HepG2 (cell line): ENCODE measurements at regions not wholly inside any gene's neighbourhood (a gene's known extent, or its start where the extent isn't known, plus 50 kb on each side); places are given as distances from the start of the nearest gene placed in this dataset.

ENCODE experiments used
- ATAC-seq: fragments of 200-7000 bp; cut with Tn5 transposase; 3 replicates; pipeline ENCODE4 v1.9.1; 2020; ENCODE audit warnings: mild to moderate bottlenecking, moderate library complexity
- BruUV-seq: library from RNA; stranded (reverse); fragments of 400-500 nt; replicated peaks from 2 replicates; lab custom pipeline; 2021; lab: Mats Ljungman, UMichigan
- CTCF ChIA-PET: fragments of 300-600 bp; formaldehyde crosslinking; extraction: SDS; loops from one replicate; lab custom pipeline; 2021; ENCODE audit warnings: low total read pairs, inconsistent platforms, low intra/inter-chr PET ratio; lab: Yijun Ruan, JAX
- POLR2A ChIA-PET: fragments of 350-600 bp; sonication (Branson Sonifier 250); formaldehyde crosslinking; loops from one replicate; lab custom pipeline; 2020; ENCODE audit warnings: antibody characterized with exemption, inconsistent platforms; lab: Yijun Ruan, JAX
- DNase-seq: peaks from one replicate; pipeline ENCODE4 v3.0.0-alpha.2; 2015; ENCODE audit warnings: low spot score
- FAIRE-seq: peaks from 3 replicates; lab custom pipeline; 2011; peaks lifted over from hg19 to GRCh38; lab: Jason Lieb, UNC
- H2AFZ ChIP-seq: one replicate; pipeline ENCODE4 v1.6.1; 2011; ENCODE audit warnings: low read length, inconsistent platforms
- H3K27ac ChIP-seq: fragments of 300-600 bp; 3 replicates; pipeline ENCODE4 v1.8.0; 2011; ENCODE audit warnings: mixed run types, mild to moderate bottlenecking, mixed read lengths, low read length, inconsistent platforms; ENCODE audit not compliant: insufficient read depth; ENCODE audit errors: extremely low read length
- H3K27me3 ChIP-seq, 2 experiments: fragments of 200-600 bp in 1 of 2; 2 replicates in 1 of 2; 3 replicates in 1 of 2; pipeline versions ENCODE4 v1.6.0 to v1.8.0; 2011; ENCODE audit warnings: low read length in 2 of 2, mild to moderate bottlenecking in 2 of 2, moderate library complexity in 2 of 2, inconsistent platforms in 1 of 2; ENCODE audit not compliant: insufficient read depth in 2 of 2, control insufficient read depth in 1 of 2
- H3K36me3 ChIP-seq, 2 experiments: fragments of 200-600 bp in 1 of 2; replicated peaks in 1 of 2; 2 replicates in 1 of 2; 3 replicates in 1 of 2; pipeline versions ENCODE4 v1.5.1 to v1.8.0; 2011; ENCODE audit warnings: low read length in 2 of 2, inconsistent platforms in 1 of 2; ENCODE audit not compliant: insufficient read depth in 2 of 2, control insufficient read depth in 1 of 2
- H3K4me1 ChIP-seq: 2 replicates; pipeline ENCODE4 v1.5.1; 2012; ENCODE audit warnings: low read length, inconsistent platforms; ENCODE audit not compliant: insufficient read depth
- H3K4me2 ChIP-seq: 2 replicates; pipeline ENCODE4 v1.6.0; 2011; ENCODE audit warnings: low read depth, low read length, inconsistent platforms
- H3K4me3 ChIP-seq, 3 experiments: fragments of 200-600 bp in 1 of 3; sonication (generic), shearing (Covaris generic) in 1 of 3; replicated peaks in 1 of 3; 2 replicates each; pipeline ENCODE4 v1.5.1; 2011 to 2016; ENCODE audit warnings: low read length in 3 of 3, inconsistent platforms in 2 of 3, low read depth in 2 of 3, mild to moderate bottlenecking in 2 of 3, control low read depth in 1 of 3, mixed read lengths in 1 of 3; ENCODE audit not compliant: insufficient read depth in 1 of 3
- H3K79me2 ChIP-seq: one replicate; pipeline ENCODE4 v1.6.1; 2011; ENCODE audit warnings: low read length, inconsistent platforms; ENCODE audit not compliant: insufficient read depth
- H3K9ac ChIP-seq: 2 replicates; pipeline ENCODE4 v1.6.0; 2011; ENCODE audit warnings: mild to moderate bottlenecking, low read depth, low read length, inconsistent platforms; ENCODE audit not compliant: insufficient read depth
- H3K9me3 ChIP-seq: 2 replicates; pipeline ENCODE4 v1.5.1; 2012; ENCODE audit warnings: mild to moderate bottlenecking, low read length
- H4K20me1 ChIP-seq: 2 replicates; pipeline ENCODE4 v1.6.0; 2011; ENCODE audit warnings: inconsistent platforms, mild to moderate bottlenecking, low read length, moderate library complexity; ENCODE audit not compliant: insufficient read depth
- ERF ChIP-seq: IDR thresholded peaks from 2 replicates; pipeline ENCODE4 v1.6.1; 2018; ENCODE audit warnings: missing biosample characterization, missing genetic modification reagents
- HNF4A ChIP-seq: sonication (generic); formaldehyde crosslinking; IDR thresholded peaks from 2 replicates; pipeline ENCODE4 v1.4.0; 2020; ENCODE audit warnings: missing genetic modification reagents
- NFE2L1 ChIP-seq: sonication (generic); formaldehyde crosslinking; IDR thresholded peaks from 2 replicates; pipeline ENCODE4 v1.4.0; 2020; ENCODE audit warnings: missing genetic modification reagents, mild to moderate bottlenecking, borderline replicate concordance
- REXO4 ChIP-seq: sonication (generic); formaldehyde crosslinking; IDR thresholded peaks from 2 replicates; pipeline ENCODE4 v1.8.0; 2022; ENCODE audit warnings: missing genetic modification reagents, mild to moderate bottlenecking, borderline replicate concordance
- ZNF296 ChIP-seq: sonication (generic); formaldehyde crosslinking; conservative IDR thresholded peaks from 2 replicates; pipeline ENCODE4 v1.5.0; 2020; ENCODE audit warnings: mild to moderate bottlenecking, missing genetic modification reagents
- ZNF816 ChIP-seq: sonication (generic); formaldehyde crosslinking; IDR thresholded peaks from 2 replicates; pipeline ENCODE4 v1.8.0; 2022; ENCODE audit warnings: missing genetic modification reagents, mild to moderate bottlenecking, borderline replicate concordance
- WGBS: methylation state at CpG from one replicate; pipeline ENCODE4 v1.1.6; 2017; ENCODE audit warnings: low lambda C conversion rate; 5-methylcytosine and 5-hydroxymethylcytosine counted together
- in situ Hi-C: cut with HindIII; loops from 2 replicates; pipeline ENCODE4 v1.10.0; 2017; ENCODE audit warnings: low pct_unique_long_range_greater_than_20kb; ENCODE audit not compliant: extremely low pct_ligation_motif_present
- intact Hi-C: fragments of 100-400 bp; cut with micrococcal nuclease; formaldehyde crosslinking; loops from one replicate; pipeline ENCODE4 v1.10.0; 2022; ENCODE audit not compliant: unreplicated experiment
- TF ChIP-seq, protein P1 (sequence below): sonication (generic); formaldehyde crosslinking; IDR thresholded peaks from 2 replicates; pipeline ENCODE4 v1.4.0; 2020; ENCODE audit warnings: mild to moderate bottlenecking, missing genetic modification reagents
- TF ChIP-seq, protein P2 (sequence below): sonication (generic); formaldehyde crosslinking; IDR thresholded peaks from 2 replicates; pipeline ENCODE4 v1.8.1; 2023; ENCODE audit warnings: mild to moderate bottlenecking, missing genetic modification reagents

DNA sequence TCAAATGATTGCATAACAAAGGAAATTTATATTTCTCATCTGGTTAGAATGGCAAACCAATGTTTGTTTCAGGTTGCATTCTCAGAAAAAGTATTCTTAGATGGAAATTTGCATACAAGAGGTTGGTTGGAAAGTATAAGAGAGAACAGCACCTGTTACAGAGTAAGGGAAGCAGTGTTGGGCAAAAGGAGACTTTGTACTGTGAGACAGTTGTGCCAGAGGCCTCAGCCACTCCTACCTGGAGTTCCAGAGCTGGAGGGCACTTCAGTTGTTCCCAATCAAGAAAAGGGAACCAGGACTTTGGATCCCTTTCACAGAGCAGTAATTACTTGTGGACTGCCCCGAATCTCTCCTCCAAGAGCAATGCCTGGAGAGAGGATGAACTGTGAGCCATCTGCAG, 81.8 kb downstream of the SPRY2 start:
- no peaks in the 10 kb centered on the region for H3K4me1 ChIP-seq
- in situ Hi-C loops = no loop called here
- H3K4me3 ChIP-seq = no peak overlapping the region

DNA sequence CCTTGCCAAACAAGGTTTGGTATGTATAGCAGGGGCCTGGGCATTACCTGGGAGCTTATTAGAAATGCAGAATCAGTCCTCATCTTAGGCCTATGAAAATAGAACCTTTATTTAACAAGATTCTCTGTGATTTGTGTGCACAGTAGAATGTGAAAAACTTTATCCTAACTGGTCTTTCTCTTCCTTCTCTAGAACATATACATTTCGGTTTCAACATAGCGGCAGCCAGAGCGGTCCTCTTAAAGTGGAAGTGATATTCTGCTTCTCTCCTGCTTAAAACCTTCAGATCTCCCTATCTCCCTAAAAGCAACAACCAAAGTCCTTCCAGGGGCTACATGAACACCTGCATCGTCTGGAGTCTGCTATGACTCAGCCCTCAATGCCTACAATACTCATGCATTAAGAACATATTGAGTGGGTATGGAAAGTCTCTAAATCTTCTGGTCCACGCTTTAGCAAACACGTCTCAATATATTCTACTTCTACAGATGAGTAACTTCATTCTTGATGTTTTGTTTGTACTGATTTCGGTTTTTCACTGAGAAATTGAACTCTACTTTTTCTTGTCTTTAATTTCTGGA, 84.5 kb downstream of the SPRY2 start:
- Histone ChIP-seq H3K36me3 (no peaks in the 10 kb centered on the region), H3K27me3 (no peaks in the 10 kb centered on the region), H3K79me2 (no peaks in the 10 kb centered on the region), H3K4me1 (no peaks in the 10 kb centered on the region), H2AFZ (no peak overlapping the region), H3K9me3 (no peaks in the 10 kb centered on the region)
- FAIRE-seq (no peak), DNase-seq (no peak), ATAC-seq (no peak)
- intact Hi-C loops (no loop called here), in situ Hi-C loops (no loop called here)
- CTCF ChIA-PET = no interaction called here
- no TSS peak for BruUV-seq
- 50% methylated on average over 7 of the region's 7 CpGs for WGBS
- TF ChIP-seq ERF = no peak
- TF ChIP-seq, protein P1, sequence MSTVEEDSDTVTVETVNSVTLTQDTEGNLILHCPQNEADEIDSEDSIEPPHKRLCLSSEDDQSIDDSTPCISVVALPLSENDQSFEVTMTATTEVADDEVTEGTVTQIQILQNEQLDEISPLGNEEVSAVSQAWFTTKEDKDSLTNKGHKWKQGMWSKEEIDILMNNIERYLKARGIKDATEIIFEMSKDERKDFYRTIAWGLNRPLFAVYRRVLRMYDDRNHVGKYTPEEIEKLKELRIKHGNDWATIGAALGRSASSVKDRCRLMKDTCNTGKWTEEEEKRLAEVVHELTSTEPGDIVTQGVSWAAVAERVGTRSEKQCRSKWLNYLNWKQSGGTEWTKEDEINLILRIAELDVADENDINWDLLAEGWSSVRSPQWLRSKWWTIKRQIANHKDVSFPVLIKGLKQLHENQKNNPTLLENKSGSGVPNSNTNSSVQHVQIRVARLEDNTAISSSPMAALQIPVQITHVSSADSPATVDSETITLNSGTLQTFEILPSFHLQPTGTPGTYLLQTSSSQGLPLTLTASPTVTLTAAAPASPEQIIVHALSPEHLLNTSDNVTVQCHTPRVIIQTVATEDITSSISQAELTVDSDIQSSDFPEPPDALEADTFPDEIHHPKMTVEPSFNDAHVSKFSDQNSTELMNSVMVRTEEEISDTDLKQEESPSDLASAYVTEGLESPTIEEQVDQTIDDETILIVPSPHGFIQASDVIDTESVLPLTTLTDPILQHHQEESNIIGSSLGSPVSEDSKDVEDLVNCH = no peak
- no peak for TF ChIP-seq ZNF296
- TF ChIP-seq ZNF816 (CRISPR knock-in tag) = no peak
- no peak for TF ChIP-seq HNF4A (CRISPR knock-in tag)
- TF ChIP-seq, protein P2, sequence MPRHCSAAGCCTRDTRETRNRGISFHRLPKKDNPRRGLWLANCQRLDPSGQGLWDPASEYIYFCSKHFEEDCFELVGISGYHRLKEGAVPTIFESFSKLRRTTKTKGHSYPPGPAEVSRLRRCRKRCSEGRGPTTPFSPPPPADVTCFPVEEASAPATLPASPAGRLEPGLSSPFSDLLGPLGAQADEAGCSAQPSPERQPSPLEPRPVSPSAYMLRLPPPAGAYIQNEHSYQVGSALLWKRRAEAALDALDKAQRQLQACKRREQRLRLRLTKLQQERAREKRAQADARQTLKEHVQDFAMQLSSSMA (CRISPR knock-in tag) = no peak
- no peak for TF ChIP-seq REXO4 (CRISPR knock-in tag)
- TF ChIP-seq, all 625 proteins: peak for 0
- Histone ChIP-seq H3K9ac (no peak overlapping the region), H3K27ac (no peak overlapping the region), H4K20me1 (no peaks in the 10 kb centered on the region), H3K4me2 (no peak overlapping the region), H3K4me3 (no peak overlapping the region)
- POLR2A ChIA-PET = no interaction called here

More for the DNA sequence above, 81.8 kb downstream of the SPRY2 start:
- Histone ChIP-seq H3K79me2 (no peaks in the 10 kb centered on the region), H3K9ac (no peak overlapping the region), H3K4me2 (no peak overlapping the region), H3K27me3 (no peaks in the 10 kb centered on the region), H3K27ac (no peak overlapping the region), H3K36me3 (no peaks in the 10 kb centered on the region), H3K9me3 (peaks cover 12% of the 10 kb centered on the region), H2AFZ (no peak overlapping the region), H4K20me1 (no peaks in the 10 kb centered on the region)
- CTCF ChIA-PET = no interaction called here
- DNase-seq (no peak), FAIRE-seq (no peak), ATAC-seq (no peak)
- BruUV-seq = no TSS peak
- no peak for TF ChIP-seq NFE2L1 (CRISPR knock-in tag)
- intact Hi-C loops = no loop called here
- WGBS = no CpG with 5 or more reads among the region's 1 CpG
- POLR2A ChIA-PET = no interaction called here
